Stimulated activated naive B cell treated with anti-CD40 and anti-IgM and Interleukin-4, amounts not matched to agents 10 μg/mL and 1 μg/mL and 100 μg/mL, for 72 hours (primary cell): ENCODE measurements at regions not wholly inside any gene's neighbourhood (a gene's known extent, or its start where the extent isn't known, plus 50 kb on each side); places are given as distances from the start of the nearest gene placed in this dataset.
"Not testable (repeated sequence)": the region's sequence is repeated elsewhere in the genome, so short reads cannot be mapped to it uniquely, and the experiment has no call there.

Experiments used
- ATAC-seq, 2 donors: fragments of 150-1000 bp; cut with Tn5 transposase; replicated peaks; 2 replicates each; pipeline ENCODE4 v1.10.0; 2021; ENCODE audit warnings: moderate library complexity in 1 of 2
- DNase-seq: peaks from one replicate; pipeline ENCODE4 v3.0.0; 2021
- H3K27ac Mint-ChIP-seq: one replicate; pipeline ENCODE4 v1.8.0; 2022; ENCODE audit warnings: mild to moderate bottlenecking, mixed read lengths
- H3K27me3 Mint-ChIP-seq, 2 donors: one replicate each; pipeline ENCODE4 v1.8.0; 2022; ENCODE audit warnings: mixed read lengths in 2 of 2
- H3K36me3 Mint-ChIP-seq, 2 donors: one replicate each; pipeline ENCODE4 v1.8.0; 2022; ENCODE audit warnings: mixed read lengths in 2 of 2, mild to moderate bottlenecking in 1 of 2
- H3K4me1 Mint-ChIP-seq, 2 donors: one replicate each; pipeline ENCODE4 v1.8.0; 2022; ENCODE audit warnings: mixed read lengths in 2 of 2, mild to moderate bottlenecking in 1 of 2
- H3K4me3 Mint-ChIP-seq, 2 donors: one replicate each; pipeline ENCODE4 v1.8.0; 2022; ENCODE audit warnings: mild to moderate bottlenecking in 2 of 2, mixed read lengths in 2 of 2, moderate library complexity in 1 of 2
- H3K9me3 Mint-ChIP-seq, 2 donors: one replicate each; pipeline ENCODE4 v1.8.0; 2022; ENCODE audit warnings: mixed read lengths in 2 of 2, mild to moderate bottlenecking in 1 of 2

GRCh38 chr21:8997011-8997440, 1524.4 kb upstream of the TPTE start:
- Mint-ChIP-seq H3K4me1 (no peaks in the 10 kb centered on the region), H3K9me3 (peaks cover 20 to 27% of the 10 kb centered on the region in 2 donors), H3K27ac (no peak overlapping the region), H3K4me3 (no peak overlapping the region), H3K36me3 (no peaks in the 10 kb centered on the region), H3K27me3 (peaks cover 5 to 16% of the 10 kb centered on the region in 2 donors)
- DNase-seq = no peak
- no peak for ATAC-seq

GRCh38 chr21:8997443-8998390, 1523.7 kb upstream of the TPTE start:
- DNase-seq, H3K4me1 Mint-ChIP-seq, H3K4me3 Mint-ChIP-seq, ATAC-seq, H3K36me3 Mint-ChIP-seq, H3K27me3 Mint-ChIP-seq, H3K27ac Mint-ChIP-seq: not testable (repeated sequence)
- H3K9me3 Mint-ChIP-seq = peaks cover 13 to 21% of the 10 kb centered on the region in 2 donors

GRCh38 chr21:8998480-8998879, 1522.9 kb upstream of the TPTE start:
- not testable (repeated sequence) for H3K4me1 Mint-ChIP-seq, DNase-seq, H3K27ac Mint-ChIP-seq, H3K4me3 Mint-ChIP-seq, H3K36me3 Mint-ChIP-seq, ATAC-seq, H3K27me3 Mint-ChIP-seq
- peaks cover 5 to 18% of the 10 kb centered on the region in 2 donors for H3K9me3 Mint-ChIP-seq

GRCh38 chr21:8998946-8999681, 1522.3 kb upstream of the TPTE start:
- no peak overlapping the region for H3K4me3 Mint-ChIP-seq
- H3K27me3 Mint-ChIP-seq = no peaks in the 10 kb centered on the region
- no peaks in the 10 kb centered on the region for H3K4me1 Mint-ChIP-seq
- DNase-seq (no peak), ATAC-seq (no peak)
- no peak overlapping the region for H3K27ac Mint-ChIP-seq
- H3K36me3 Mint-ChIP-seq = no peaks in the 10 kb centered on the region
- H3K9me3 Mint-ChIP-seq = peaks cover 3 to 18% of the 10 kb centered on the region in 2 donors

GRCh38 chr21:9000132-9000531, 1521.3 kb upstream of the TPTE start:
- H3K27ac Mint-ChIP-seq, H3K4me3 Mint-ChIP-seq, H3K4me1 Mint-ChIP-seq, ATAC-seq, H3K27me3 Mint-ChIP-seq, H3K36me3 Mint-ChIP-seq, DNase-seq: not testable (repeated sequence)
- H3K9me3 Mint-ChIP-seq = peaks cover 3 to 18% of the 10 kb centered on the region in 2 donors

GRCh38 chr21:9000671-9001070, 1520.7 kb upstream of the TPTE start:
- not testable (repeated sequence) for H3K27me3 Mint-ChIP-seq, H3K36me3 Mint-ChIP-seq

GRCh38 chr21:9001890-9002663, 1519.3 kb upstream of the TPTE start:
- H3K27me3 Mint-ChIP-seq, H3K4me1 Mint-ChIP-seq, ATAC-seq, DNase-seq, H3K27ac Mint-ChIP-seq, H3K36me3 Mint-ChIP-seq, H3K4me3 Mint-ChIP-seq: not testable (repeated sequence)
- peaks cover 8 to 24% of the 10 kb centered on the region in 2 donors for H3K9me3 Mint-ChIP-seq

More at GRCh38 chr21:9000671-9001070, 1520.7 kb upstream of the TPTE start:
- not testable (repeated sequence) for H3K4me3 Mint-ChIP-seq, ATAC-seq, H3K27ac Mint-ChIP-seq, H3K4me1 Mint-ChIP-seq, DNase-seq
- peaks cover 3 to 18% of the 10 kb centered on the region in 2 donors for H3K9me3 Mint-ChIP-seq

- H3K36me3 Mint-ChIP-seq, H3K4me3 Mint-ChIP-seq, DNase-seq, ATAC-seq, H3K4me1 Mint-ChIP-seq, H3K27me3 Mint-ChIP-seq, H3K27ac Mint-ChIP-seq: not testable (repeated sequence)
- H3K9me3 Mint-ChIP-seq = peaks cover 8 to 29% of the 10 kb centered on the region in 2 donors
These were observed 1517.2 kb upstream of the TPTE start for GRCh38 chr21:9003909-9004814.

GRCh38 chr21:9004815-9005518, 1516.4 kb upstream of the TPTE start:
- H3K27me3 Mint-ChIP-seq, H3K4me1 Mint-ChIP-seq, H3K27ac Mint-ChIP-seq, H3K4me3 Mint-ChIP-seq, ATAC-seq, DNase-seq, H3K36me3 Mint-ChIP-seq: not testable (repeated sequence)
- peaks cover 8 to 31% of the 10 kb centered on the region in 2 donors for H3K9me3 Mint-ChIP-seq

- H3K36me3 Mint-ChIP-seq, H3K4me1 Mint-ChIP-seq, ATAC-seq, DNase-seq, H3K27ac Mint-ChIP-seq, H3K27me3 Mint-ChIP-seq, H3K4me3 Mint-ChIP-seq: not testable (repeated sequence)
- peaks cover 6 to 24% of the 10 kb centered on the region in 2 donors for H3K9me3 Mint-ChIP-seq
These were observed 1515.7 kb upstream of the TPTE start for GRCh38 chr21:9005671-9006070.

- H3K27ac Mint-ChIP-seq, DNase-seq, H3K36me3 Mint-ChIP-seq, H3K4me1 Mint-ChIP-seq, H3K27me3 Mint-ChIP-seq, ATAC-seq, H3K4me3 Mint-ChIP-seq: not testable (repeated sequence)
- H3K9me3 Mint-ChIP-seq = peaks cover 5 to 25% of the 10 kb centered on the region in 2 donors
These were observed 1515.3 kb upstream of the TPTE start for GRCh38 chr21:9006111-9006510.

- not testable (repeated sequence) for H3K36me3 Mint-ChIP-seq, H3K4me1 Mint-ChIP-seq, H3K27me3 Mint-ChIP-seq, H3K4me3 Mint-ChIP-seq, DNase-seq, ATAC-seq, H3K27ac Mint-ChIP-seq
- H3K9me3 Mint-ChIP-seq = peaks cover 5 to 22% of the 10 kb centered on the region in 2 donors
These were observed 1514.6 kb upstream of the TPTE start for GRCh38 chr21:9006553-9007323.
